ENCODE measurements at regions not wholly inside any gene's neighbourhood (a gene's known extent, or its start where the extent isn't known, plus 50 kb on each side); places are given as distances from the start of the nearest gene placed in this dataset.

DNA sequence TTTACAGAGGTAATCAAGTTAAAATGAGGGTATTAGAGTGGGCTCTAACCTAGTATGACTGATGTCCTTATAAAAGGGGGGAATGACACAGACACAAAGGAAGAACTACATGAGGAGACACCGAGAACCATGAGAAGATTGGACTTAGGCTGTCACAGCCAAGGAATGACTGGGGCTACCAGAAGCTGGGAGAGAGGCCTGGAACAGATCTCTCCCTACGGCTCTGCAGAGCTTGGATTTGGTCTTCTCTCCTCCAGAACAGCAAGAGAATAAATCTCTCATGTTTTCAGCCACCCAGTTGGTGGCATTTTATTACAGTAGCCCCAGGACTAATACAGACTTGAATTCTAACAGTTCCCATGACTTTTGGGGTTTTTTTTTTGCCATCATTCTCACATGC is 110.8 kb downstream of the PSMG1 start:
- TF ChIP-seq POLR2A (IDR thresholded peaks at IDR 0.05), result no peak
- TF ChIP-seq, protein P1, sequence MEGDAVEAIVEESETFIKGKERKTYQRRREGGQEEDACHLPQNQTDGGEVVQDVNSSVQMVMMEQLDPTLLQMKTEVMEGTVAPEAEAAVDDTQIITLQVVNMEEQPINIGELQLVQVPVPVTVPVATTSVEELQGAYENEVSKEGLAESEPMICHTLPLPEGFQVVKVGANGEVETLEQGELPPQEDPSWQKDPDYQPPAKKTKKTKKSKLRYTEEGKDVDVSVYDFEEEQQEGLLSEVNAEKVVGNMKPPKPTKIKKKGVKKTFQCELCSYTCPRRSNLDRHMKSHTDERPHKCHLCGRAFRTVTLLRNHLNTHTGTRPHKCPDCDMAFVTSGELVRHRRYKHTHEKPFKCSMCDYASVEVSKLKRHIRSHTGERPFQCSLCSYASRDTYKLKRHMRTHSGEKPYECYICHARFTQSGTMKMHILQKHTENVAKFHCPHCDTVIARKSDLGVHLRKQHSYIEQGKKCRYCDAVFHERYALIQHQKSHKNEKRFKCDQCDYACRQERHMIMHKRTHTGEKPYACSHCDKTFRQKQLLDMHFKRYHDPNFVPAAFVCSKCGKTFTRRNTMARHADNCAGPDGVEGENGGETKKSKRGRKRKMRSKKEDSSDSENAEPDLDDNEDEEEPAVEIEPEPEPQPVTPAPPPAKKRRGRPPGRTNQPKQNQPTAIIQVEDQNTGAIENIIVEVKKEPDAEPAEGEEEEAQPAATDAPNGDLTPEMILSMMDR (IDR thresholded peaks at IDR 0.05), result no peak
